GM12878 (cell line): ENCODE measurements at regions not wholly inside any gene's neighbourhood (a gene's known extent, or its start where the extent isn't known, plus 50 kb on each side); places are given as distances from the start of the nearest gene placed in this dataset.

Experiments used
- CBX5 ChIP-seq: sonication (generic); IDR thresholded peaks from 2 replicates; pipeline ENCODE4 v1.6.1; 2016; ENCODE audit warnings: low read depth, moderate library complexity, mild to moderate bottlenecking, inconsistent platforms
- CREB1 ChIP-seq: IDR thresholded peaks from 2 replicates; pipeline ENCODE4 v1.6.1; 2012; ENCODE audit warnings: low read depth, mild to moderate bottlenecking, inconsistent platforms
- EGR1 ChIP-seq, 2 experiments: IDR thresholded peaks; 1 replicate in 1 of 2; 2 replicates in 1 of 2; pipeline ENCODE4 v1.6.1; 2011 to 2012; ENCODE audit warnings: low read depth in 2 of 2, low read length in 2 of 2, borderline replicate concordance in 1 of 2, mild to moderate bottlenecking in 1 of 2, moderate library complexity in 1 of 2
- KDM1A ChIP-seq: fragments of 200-600 bp; sonication (generic); IDR thresholded peaks from 2 replicates; pipeline ENCODE4 v1.6.1; 2016; ENCODE audit warnings: borderline replicate concordance
- POLR2A ChIP-seq: IDR thresholded peaks from 2 replicates; pipeline ENCODE4 v1.6.1; 2011; ENCODE audit warnings: low read depth, mild to moderate bottlenecking, low read length
- RAD21 ChIP-seq: IDR thresholded peaks from 2 replicates; pipeline ENCODE4 v1.6.1; 2011; ENCODE audit warnings: mild to moderate bottlenecking, low read depth, low read length, moderate library complexity; ENCODE audit not compliant: insufficient read depth
- TF ChIP-seq, protein P1 (sequence below), 3 experiments: IDR thresholded peaks in 2 of 3; conservative IDR thresholded peaks in 1 of 3; 2 replicates each; pipeline ENCODE4 v1.5.1; 2011; ENCODE audit warnings: low read depth in 3 of 3, low read length in 3 of 3, mild to moderate bottlenecking in 3 of 3, control low read depth in 2 of 3, moderate library complexity in 2 of 3, inconsistent platforms in 1 of 3, mixed read lengths in 1 of 3; ENCODE audit not compliant: control insufficient read depth in 2 of 3, insufficient read depth in 1 of 3; ENCODE audit errors: extremely low read depth in 1 of 3
- TF ChIP-seq, protein P2 (sequence below): fragments of 450-650 bp; IDR thresholded peaks from 2 replicates; pipeline ENCODE4 v1.6.1; 2016; ENCODE audit warnings: mild to moderate bottlenecking

DNA sequence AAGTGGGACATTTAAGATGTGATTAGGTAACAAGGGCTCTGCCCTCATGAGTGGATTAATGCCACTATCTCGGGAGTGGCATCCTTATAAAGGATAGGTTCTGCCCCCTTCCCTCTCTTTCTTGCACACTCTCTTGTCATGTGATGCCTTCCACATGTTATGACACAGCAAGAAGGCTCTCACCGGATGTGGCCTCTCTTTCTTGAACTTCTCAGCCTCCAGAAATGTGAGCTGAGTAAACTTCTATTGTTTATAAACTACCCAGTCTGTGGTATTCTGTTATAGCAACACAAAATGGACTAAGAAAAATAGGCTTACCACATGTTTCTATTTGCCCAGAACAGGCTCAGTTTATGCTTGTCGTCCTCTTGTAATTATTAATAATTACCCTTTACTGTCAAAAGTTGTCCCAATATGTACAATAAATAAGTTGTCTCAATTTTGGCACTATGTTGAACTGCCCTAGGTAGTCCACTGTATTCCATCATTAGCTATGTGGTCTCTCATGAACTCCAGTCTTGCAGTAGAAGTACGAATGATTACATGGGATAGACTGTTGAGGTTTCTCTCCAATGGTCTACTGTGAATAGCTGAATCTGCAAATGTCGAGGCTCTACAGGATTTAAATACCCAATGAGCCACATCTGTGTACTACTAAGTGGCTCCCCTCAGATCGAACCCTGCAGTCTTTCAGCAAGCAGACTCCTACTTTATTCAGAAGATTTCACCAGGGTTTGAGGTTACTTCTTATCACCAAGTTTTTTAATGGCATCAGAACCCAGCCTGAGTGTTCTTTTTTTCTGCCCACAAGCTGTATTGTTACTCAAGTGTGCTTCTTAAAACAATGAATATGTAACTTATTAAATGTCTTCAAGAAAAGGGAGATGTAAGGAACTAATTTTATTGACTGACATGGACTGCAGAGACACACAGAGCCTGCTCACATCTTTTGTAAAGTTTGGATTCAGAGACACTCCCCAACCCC, 102.0 kb upstream of the LEF1 start:
- no peak for TF ChIP-seq CBX5
- TF ChIP-seq, protein P1, sequence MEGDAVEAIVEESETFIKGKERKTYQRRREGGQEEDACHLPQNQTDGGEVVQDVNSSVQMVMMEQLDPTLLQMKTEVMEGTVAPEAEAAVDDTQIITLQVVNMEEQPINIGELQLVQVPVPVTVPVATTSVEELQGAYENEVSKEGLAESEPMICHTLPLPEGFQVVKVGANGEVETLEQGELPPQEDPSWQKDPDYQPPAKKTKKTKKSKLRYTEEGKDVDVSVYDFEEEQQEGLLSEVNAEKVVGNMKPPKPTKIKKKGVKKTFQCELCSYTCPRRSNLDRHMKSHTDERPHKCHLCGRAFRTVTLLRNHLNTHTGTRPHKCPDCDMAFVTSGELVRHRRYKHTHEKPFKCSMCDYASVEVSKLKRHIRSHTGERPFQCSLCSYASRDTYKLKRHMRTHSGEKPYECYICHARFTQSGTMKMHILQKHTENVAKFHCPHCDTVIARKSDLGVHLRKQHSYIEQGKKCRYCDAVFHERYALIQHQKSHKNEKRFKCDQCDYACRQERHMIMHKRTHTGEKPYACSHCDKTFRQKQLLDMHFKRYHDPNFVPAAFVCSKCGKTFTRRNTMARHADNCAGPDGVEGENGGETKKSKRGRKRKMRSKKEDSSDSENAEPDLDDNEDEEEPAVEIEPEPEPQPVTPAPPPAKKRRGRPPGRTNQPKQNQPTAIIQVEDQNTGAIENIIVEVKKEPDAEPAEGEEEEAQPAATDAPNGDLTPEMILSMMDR (IDR thresholded peaks at IDR 0.05 in 2 of 3, conservative IDR thresholded peaks at IDR 0.05 in 1 of 3; ENCODE audit: control insufficient read depth in 2 of 3, extremely low read depth in 1 of 3, insufficient read depth in 1 of 3, low read depth in 3 of 3, low read length in 3 of 3): no peak
- TF ChIP-seq RAD21: no peak
- TF ChIP-seq, protein P2, sequence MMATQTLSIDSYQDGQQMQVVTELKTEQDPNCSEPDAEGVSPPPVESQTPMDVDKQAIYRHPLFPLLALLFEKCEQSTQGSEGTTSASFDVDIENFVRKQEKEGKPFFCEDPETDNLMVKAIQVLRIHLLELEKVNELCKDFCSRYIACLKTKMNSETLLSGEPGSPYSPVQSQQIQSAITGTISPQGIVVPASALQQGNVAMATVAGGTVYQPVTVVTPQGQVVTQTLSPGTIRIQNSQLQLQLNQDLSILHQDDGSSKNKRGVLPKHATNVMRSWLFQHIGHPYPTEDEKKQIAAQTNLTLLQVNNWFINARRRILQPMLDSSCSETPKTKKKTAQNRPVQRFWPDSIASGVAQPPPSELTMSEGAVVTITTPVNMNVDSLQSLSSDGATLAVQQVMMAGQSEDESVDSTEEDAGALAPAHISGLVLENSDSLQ: no peak
- no peak for TF ChIP-seq EGR1 (IDR thresholded peaks at IDR 0.05; ENCODE audit: borderline replicate concordance in 1 of 2, low read depth in 2 of 2, low read length in 2 of 2)
- no peak for TF ChIP-seq KDM1A
- TF ChIP-seq CREB1: no peak
- TF ChIP-seq POLR2A: no peak
